Fibroblast of skin of right biceps (primary cell): ENCODE measurements at regions not wholly inside any gene's neighbourhood (a gene's known extent, or its start where the extent isn't known, plus 50 kb on each side); places are given as distances from the start of the nearest gene placed in this dataset.
A peak's percentile ranks its signal among the peaks of the same experiment; 100 is the strongest.

Source experiments
- DNase-seq: peaks from one replicate; pipeline ENCODE4 v3.0.0-alpha.2; 2013

DNA sequence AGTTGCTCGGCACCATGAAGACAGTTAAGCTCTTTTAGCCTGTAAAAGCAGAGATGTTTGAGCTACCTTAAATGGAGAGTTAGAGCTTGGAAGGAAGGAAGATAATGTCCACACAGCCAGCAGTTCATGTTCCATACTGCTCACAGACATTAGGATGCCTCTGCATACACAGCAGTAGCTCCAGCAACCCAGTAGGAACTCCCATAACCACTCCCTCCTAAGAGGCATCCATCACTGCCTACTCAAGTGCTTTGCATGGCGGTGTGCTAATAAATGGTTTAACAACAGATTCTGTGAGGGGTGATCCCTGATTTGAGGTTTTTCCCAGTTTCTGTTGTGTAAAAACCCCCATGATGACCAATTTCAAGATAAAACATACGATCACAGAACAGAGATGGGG is 286.4 kb downstream of the HACE1 start:
- no peak for DNase-seq

DNA sequence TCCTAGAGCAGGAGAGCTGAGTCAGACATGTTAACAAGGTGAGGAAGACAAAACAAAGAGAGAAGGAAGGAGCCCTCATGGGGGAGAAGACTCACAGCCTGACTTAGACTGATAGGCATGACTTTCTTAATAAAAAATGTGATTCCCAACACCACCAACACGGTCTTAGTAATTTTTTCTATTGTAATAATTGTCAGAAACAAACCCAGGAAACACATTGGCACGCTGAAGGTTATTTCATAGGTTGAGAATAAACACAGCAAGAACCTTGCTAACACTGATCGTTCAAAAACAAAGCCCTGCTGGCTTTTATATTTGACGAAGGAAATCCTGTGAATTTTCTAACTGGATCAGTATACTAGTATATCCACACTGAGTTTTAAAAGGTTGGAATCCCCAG is 286.8 kb downstream of the HACE1 start:
- peak; percentile 23 for DNase-seq

DNA sequence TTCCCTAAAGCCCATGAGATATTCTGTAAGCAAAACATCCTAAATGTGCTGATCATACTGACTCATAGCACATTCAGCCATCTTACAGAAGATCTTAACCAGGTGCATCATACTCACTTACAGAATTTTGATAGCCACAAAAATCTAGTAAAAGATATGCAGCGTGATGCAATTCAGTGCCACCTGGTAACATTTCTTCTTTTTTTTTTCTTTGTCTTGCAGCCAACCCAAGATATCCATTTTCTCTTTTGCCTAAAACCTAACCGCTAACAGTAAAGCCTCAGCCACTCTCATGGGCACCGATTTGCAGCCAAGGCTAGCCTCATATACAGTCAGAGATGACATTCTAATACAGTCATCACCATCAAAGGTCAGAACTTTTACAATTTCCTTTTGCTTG is 293.3 kb downstream of the HACE1 start:
- DNase-seq: peak; percentile 42

DNA sequence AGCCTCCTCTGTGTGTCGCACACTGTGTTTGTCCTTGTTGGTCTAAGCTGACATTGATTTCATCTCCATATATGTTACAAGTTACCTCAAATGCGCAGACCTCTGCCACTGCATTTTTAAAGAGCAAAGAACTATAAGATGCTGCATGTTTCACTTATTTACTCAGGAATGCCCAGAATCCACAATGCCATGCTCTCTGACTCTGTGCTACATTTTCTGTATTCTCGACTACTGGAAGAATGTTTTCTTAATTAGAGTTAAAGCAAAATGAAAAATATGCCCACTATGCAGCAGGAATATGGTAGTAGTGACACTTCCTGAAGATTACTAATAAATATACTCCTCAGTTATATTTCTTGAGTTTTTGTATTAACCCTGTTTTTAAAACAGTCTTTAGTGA is 296.4 kb downstream of the HACE1 start:
- no peak for DNase-seq

DNA sequence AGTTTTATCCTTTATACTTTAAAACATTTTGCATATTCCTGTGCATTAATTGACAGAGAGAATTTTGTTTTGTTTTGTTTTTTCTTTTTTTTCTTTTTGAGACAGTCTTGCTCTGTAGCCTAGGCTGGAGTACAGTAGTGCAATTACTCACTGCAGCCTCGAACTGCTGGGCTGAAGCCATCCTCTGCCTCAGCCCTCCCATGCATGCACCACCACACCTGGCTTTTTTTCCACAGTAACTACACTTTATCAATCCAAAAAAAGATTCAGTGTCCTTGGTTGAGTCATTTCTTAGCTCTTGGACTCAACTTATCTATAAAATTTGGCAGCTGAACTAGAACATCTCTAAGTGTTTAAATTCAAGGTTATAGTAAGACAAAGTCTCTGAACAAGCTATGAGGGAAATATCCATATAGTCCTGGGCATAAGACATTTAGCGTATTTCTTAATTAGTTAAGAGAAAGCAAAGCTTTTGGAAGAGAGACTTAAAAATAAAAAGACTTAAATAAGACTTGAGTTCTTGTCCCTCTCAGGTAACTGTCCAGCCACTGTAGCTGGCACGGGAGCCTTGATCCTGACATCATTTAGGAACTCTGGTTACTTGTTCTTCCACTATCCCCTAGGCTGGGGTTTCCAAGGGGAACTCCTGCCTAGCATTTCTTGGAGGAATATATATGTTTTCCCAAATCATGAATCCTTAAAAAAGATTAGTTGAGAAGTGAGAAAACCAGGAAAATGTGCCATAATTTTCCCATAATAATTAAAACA is 300.1 kb downstream of the HACE1 start:
- no peak for DNase-seq

DNA sequence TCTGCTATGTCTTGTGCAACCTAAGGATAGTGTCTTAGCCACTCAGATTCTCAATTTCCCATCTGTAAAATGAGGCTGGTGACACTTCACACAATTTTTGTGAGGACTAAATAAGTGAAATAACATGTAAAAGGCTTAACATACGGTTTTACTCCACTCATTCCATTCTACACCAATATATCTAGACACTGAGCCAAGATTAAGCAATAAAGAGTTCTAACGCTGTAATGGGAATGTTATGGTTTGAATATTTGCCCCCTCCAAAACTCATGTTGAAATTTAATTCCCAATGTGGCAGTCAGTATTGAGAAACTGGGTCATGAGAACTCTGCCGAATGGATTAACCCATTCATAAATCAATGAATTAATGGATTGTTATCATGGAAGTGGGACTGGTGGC is 301.0 kb downstream of the HACE1 start:
- peak; percentile 43 for DNase-seq

DNA sequence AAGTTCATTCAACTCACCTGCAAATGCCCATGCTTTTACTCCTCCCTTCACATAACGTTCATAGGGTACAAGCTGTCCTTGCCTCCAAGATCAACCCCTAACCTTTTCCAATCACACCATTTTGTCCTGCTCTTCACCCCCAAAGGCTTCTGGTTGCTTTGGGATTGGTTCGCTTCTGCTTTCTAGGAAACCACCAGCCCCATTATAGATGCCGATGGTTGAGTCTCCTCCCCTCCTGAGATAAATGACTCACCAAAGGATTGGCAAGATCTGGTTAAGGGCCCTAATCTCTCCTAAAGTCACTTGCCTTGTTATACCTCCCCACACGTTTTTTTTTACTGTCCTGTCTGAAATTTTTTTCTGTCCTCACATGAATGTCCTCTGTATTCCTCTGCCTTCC is 311.4 kb downstream of the HACE1 start:
- no peak for DNase-seq

DNA sequence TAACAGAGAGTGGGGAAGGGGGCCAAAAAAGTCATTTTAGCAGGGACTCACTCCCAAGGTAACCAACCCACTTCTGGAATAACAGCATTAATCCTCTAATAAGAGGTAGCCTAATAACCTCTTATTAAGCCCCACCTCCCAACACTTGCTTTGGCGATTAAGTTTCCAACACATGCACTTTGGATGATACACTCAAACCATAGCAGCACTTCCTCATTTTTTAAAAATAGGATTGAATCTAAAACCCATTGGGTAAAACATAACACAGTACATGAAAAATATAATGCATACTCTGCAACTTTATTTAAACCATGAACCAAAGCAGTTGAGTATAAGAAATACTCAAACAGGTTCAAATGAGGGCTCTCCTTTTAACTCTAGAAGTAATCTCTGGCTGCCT is 318.3 kb downstream of the HACE1 start:
- no peak for DNase-seq

DNA sequence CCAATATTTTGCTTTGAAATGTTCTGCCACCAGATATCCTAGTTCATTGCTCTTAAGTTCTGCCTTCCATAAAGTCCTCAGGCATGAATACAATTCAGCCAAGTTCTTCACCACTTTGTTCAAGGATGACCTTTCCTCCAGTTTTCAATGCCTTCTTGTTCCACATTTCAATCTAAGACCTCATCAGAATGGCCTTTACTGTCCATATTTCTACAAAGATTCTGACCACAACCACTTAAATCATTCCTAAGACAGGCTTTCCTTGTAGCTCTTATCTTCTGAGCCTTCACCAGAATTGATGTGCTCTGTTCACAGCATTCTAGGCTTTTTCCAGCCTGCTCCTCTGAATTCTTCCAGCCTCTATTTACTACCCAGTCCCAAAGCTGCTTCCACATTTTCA is 319.0 kb downstream of the HACE1 start:
- peak; percentile 88 for DNase-seq

DNA sequence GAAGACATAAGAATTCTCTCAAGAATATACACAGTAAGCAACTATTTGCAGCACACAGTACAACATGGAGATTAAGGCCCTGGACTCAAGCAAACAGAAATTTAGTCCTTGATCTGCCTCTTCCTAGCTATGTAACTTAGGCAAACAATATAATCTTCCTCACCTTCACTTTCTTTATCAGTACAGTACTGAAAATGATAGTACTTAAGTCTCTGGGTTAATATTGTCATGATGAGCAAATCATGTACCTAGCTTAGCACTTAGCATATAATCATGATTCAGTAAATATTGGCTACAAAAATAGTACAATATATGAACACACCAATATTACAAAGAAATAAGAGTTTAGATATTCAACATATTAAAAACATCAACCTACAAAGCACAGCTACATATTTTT is 320.5 kb downstream of the HACE1 start:
- no peak for DNase-seq

DNA sequence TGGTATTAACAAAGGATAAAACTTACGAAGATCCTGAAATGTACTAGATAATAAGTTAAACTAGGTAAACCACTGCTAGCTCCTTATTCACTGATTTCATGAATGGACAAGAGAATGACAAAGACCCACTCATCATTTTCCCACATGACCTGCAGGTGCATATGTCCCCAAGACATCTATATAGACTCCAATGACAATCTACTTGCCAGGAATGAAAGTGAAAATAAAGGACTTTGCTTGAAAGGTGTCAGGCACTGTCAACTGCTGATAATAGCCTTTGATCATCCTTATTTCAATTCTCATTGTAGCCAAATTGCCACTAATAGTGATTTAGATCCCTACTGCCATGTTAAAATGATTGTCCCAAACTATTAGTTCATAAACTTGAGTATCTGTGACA is 321.8 kb downstream of the HACE1 start:
- DNase-seq: no peak

DNA sequence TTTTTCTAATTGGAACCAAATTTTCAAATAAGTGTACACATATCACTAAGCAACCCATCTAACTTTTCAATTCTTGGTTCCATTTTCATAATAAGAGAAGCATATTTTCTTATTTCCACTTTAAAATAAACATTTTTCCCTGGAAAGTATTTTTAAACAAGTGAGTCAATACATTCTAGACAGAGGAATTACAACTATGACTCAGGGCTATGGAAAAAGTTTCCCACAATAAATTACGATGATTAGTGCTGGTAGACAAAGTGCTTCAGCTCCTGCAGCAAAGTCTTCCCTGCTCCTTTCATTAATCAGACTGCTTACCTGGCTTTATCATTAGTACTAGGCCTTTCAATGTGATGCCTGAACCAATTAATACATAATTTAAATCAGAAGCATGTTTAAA is 322.5 kb downstream of the HACE1 start:
- peak; percentile 86 for DNase-seq

DNA sequence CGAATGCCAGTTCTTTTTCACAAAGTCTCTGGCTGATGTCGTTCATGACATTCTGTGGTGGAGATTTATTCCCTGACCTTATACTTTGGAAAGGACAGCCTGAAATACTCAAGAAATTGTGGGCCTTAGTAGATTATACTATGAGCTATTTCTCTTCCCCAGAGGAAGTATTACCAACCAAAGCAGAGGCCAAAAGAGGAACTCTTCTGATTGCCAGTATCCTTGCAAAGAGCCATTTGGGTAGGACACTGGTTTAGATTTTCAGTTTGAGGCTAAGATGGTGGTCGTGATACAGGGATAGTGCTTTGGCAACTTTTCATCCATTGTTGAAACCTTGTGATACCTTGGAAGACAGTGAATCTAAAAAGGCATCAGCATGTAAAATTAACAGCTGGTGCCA is 327.3 kb downstream of the HACE1 start:
- DNase-seq: no peak

DNA sequence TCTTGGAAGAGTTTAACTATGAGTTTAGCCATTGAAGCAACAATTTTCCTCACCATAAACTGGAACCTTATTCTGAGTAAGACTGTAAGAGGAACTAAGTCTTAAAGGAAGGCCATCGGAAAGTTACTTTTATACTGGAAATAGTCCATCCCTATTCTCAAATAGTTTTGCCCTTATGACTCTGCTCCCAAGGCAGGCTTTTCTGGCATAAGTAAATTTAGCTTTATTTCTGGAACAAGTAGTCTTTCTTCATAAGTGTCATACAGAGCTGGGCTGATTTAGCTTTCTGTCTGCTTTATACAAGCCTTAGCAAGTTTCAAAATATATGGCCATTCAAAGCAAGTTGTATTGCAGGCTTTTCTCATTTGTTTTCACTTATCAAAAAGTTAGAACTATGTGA is 328.1 kb downstream of the HACE1 start:
- DNase-seq: no peak

DNA sequence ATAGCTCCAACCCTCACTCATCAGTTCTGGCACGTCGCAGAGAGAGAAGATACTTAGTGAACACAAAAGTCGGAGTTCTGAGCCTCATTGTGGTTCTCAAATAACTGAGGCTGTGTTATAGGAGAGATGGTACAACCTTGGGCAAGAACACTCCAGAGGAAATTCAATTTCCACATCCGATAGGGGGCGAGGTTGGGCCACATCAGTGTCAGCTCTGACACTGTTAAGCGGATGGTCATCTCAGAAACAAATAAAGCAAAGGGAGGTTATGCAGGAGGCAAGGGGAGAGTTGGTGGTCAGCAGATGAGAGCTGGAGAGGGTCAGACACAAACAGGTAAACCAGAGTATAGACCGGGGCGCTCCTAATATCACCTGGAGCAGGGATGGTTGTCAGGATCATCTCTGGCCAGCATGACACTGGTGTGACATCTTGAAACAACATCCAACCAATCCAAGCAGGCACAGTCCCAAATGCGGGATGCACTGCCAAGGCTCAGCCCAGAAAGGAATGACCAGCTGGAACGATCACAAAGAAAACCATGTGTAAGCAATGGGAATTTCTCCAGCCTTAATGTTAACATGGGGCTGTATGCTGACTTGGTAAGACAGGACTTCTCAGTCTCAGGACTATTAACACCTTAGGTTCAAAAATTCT is 331.8 kb downstream of the HACE1 start:
- DNase-seq: peak; percentile 33

DNA sequence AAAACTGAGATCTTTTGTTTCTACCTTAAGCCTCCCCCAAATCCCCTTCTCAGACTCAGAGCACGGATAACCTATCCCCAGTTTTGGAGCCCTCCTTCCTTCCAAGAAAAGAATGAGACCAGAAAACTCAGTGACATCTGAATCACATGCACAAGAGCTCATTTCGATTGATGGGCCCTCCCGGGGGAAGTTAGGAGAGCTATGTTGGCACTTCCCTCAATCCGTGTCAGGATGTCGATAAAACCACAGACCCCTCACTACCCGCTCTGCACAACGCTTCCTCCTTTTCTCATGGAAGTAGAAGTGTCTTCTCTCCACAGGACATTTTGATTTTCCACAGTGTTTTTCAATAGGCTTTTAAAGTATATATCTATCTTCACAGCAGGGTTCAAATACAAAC is 332.4 kb downstream of the HACE1 start:
- DNase-seq: no peak

DNA sequence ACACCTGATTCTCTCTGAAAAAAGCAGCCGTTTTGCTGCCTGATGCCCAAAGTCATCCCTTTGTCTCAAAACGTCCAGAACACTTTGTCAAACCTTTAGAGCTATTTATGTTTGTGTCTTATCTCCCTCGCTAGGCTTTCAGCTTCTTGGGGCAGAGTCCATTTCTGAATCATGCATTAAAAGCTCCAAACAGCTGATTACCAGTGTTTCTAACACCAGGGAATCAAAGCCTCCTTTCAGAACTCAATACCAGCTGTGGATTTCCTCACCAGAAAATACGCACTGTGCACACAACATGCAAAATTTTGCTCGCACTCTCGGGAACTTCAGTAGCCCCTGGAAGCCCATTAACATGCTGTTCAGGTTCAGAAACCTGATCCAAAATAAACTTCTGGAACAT is 333.3 kb downstream of the HACE1 start:
- no peak for DNase-seq

DNA sequence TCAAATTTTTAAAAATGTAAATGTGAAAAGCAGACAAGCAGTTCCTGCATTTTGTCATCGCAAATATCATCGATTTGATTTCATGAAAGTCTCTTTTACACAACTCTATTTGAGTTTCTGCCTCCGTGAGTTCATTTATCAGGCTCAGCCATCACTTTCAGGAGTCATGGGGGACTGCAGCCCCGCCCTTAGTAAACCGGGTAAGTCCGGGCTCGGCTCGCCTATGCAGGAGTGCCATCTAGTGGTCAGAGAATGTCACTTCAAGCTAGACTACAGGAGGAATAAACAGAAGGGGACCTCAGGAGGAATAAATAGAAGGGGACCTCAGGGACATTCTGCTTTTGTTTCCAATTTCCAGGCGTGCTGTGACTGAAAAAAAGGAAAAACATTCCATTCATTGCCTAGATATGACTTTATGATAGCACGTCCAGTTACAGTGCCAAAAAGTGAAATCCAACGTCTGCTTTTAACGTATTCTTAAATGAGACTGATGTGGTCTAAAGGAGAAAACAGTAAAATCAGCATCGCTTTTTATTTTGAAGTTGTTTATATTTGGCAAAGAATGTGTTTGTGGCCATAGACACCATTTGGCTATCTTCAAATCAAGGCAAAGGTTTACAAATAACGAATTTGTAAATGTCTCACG is 333.9 kb downstream of the HACE1 start:
- peak; percentile 80 for DNase-seq

DNA sequence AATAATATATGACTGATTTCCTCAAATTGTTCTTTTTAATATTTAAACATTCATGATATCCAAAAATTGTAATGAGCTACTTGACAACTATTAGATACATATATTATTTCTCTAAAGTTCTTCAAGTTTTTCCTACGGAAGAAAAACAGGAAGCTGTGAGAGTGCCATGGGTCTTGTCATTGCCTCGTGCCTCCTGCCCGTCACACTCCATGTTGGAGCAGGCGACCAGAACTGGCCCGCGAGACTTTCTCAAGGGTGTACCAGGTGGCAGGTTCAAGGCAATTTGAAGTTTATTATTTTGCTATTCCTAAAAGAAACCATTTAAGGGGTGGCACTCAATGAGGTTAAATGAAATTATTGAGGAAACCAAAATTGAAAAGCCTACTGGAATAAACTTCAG is 337.2 kb downstream of the HACE1 start:
- no peak for DNase-seq

DNA sequence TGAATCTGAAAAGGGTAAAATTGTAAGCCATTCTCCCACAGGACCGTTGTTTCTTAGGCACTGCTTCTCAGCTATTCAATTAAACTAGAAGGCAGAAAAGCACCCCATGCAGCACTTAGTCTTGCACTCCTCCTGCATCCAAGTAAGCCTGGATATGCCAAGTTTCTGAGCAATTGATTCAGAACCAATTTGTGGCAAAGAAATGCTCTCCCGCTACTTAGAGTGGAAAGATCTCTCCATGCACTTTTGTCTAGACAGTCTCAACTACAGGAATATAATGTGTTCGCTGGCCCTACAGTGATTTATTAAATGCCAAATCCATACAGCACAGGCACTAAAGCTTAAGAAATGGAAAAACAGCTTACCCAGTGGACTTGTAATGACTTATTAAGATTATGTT is 338.5 kb downstream of the HACE1 start:
- DNase-seq: no peak

DNA sequence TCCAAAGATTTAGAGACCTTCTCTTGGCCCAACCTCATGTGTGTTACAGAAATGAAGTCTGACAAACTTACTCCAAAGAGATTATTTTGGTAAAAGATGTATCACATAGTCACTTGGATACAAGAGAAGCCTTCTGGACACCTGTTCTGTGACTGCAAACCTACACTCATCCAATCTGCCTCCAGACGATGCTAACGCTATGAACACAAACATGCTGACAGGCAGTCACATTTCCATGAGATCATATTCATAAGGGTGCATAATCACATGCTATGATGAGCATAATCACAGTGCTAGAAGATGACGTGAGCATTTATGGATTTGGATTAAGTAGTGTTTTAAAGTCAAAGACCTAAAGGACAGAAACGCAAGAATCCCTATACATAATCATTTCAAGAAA is 340.2 kb downstream of the HACE1 start:
- DNase-seq: no peak

DNA sequence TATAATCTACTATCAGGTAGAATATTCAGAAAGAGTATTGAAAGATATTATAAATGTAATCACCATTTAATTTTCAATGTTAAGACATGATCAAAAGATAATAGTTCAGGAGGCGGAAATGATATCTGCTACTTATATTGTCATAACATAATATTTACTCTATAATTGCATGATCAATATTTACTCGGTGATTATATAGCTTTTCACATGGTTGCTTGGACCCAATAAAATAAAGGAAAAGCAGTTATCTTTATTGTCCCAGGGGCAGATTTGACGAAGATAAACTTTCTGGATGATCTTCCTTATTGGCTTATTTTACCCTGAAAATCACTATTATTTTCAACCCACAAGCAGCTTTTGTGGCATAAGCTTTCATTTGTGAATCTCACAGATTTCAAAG is 350.4 kb downstream of the HACE1 start:
- DNase-seq: no peak

DNA sequence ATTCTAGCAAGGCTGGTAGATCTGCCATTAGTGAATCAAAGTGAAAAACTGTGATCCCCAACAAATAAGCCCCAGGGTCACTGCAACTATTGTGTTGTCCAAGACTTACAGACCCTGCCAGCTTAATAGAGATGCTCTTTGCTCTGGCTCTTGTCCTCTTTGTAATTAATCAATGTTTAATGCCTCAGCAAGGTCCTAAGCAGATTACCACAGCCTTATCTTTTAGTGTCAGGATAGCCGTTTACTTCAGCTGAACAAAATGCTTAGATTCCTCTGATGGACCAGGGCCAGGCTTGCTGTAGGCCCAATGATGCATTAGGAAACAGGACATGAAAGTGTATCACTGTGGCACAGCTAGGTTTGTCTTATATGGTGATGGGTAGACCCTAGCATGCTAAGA is 353.3 kb downstream of the HACE1 start:
- DNase-seq: no peak

DNA sequence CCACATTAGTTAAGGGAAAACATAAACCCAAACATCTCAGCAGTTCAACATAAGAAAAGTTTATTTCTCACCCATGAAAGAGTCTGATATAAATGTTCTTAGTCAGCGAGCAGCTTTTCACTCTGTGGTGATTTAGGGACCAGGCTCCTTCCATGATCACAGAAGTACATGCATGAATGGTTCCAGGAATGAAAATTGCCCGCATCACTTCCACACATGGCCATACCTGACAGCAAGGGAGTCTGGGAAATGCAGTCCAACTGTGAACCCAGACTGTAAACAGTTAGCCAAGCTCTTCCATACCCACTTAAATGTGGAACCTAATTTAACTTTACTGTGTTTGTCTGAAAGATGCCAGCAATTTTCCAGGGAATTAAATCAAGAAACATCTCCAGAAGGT is 353.9 kb downstream of the HACE1 start:
- DNase-seq: no peak

DNA sequence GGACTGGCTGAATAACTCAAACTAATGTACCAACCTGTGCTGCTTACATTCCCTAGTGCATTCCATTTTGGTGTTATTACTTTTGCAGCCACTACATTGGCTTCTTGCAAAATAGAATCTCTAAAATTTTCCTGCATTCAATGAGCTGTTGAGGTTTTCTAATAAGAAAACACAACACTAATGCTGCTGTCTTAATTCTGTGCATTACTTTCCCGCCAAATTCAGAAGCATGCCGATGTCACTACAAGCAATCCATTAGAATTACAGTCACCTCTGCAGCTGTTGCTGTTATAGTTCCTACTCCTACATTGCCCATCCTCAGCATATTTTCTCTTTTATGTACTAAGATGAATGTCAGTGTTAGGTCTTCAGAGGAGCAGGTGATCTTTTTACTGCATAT is 359.5 kb downstream of the HACE1 start:
- DNase-seq: no peak
